GM21737 (cell line): ENCODE measurements at regions not wholly inside any gene's neighbourhood (a gene's known extent, or its start where the extent isn't known, plus 50 kb on each side); places are given as distances from the start of the nearest gene placed in this dataset.

Experiments
- ATAC-seq: cut with Tn5 transposase; IDR thresholded peaks from one replicate; pipeline ENCODE4 v1.9.1; 2021; ENCODE audit warnings: mild to moderate bottlenecking, moderate library complexity; ENCODE audit not compliant: unreplicated experiment

DNA sequence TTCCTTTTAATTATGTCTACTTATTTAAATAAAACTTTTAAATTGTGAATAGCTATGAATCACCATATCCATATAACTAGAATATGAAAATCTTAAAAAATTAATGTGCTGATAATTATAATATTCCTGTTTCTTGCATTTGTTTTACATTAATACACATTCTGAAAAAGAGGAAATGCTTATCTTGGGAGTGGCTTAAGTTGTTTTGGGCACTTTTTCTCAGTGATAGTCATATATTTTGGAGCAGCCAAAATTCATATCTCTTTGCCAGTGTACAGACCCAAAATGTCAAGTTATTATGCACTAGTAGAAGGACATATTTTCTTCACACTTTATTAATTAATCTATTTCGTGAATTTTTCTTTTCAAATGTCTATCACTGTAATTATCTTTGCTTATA, 838.5 kb downstream of the USP25 start:
- no peak for ATAC-seq

DNA sequence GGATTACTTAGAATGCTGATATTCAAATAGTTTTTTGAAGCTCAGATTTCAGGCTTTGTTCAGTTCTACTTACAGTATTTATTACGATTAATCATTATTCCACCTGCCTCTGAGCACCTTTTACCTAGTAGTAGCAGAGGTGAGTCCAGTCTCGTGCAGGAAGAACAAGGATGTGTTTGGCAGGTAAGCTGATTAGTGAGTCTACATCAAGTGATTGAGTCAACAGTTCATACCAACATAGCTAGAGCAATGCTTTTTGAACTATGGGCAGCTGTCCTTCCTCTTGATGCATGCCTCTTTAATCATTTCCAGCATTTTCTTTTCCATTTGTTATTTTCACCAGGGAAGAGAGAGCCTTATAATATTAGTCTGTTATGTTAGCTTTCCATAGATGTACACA, 838.9 kb downstream of the USP25 start:
- no peak for ATAC-seq

DNA sequence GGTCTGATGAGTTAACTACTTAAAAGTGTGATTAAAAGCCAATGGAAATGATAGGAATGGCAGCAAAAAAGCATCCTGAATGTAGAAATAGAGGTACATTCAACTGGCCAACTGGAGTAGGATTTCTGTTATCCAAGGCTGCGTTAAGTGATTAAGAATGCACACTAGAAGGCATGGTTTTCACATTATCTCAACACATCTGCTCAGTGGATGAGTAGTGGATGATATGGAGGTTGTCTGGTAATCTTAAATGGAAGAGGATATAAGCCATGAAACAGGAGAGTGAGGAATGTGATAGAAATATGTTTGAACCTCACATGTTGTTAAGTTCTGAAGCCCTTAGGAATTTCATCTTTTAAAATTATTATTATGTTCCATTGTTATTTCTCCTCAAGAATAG, 839.9 kb downstream of the USP25 start:
- ATAC-seq, result no peak

DNA sequence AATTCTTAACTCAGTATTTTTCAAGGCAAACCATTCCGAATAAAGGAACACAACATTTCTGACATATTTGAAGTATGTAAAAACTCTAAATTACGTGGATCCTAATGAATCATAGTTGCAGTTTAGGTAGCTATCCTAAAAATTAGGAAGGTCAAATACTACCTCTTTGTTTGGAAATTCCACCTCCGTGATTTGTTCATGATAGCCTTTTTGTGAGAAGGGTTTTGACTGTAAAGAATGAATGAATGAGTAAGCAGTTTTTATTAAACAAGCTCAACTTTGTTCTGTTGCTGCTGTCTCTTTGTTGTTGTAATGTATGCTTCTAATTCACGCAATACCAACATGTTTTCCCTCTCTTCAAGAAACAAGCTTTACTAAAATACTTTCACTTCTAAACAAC, 840.4 kb downstream of the USP25 start:
- ATAC-seq, result no peak

DNA sequence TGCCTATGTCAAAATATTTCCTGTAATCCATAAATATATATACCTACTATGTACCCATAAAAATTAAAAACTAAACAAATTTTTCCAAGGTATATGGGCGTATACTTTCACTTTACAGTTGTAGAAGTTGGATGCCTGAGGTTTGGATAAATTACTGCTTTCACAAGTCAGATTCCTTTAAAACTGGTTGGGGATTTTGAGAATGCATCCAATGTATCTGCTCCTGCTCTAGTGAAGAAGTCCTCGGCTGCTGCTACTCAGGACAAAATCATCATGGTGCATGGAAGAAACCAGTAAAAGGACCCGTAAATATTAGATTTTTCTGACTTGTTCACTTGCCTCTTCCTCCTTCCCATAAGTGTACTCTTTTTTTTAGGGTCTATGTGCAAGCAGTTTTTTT, 841.1 kb downstream of the USP25 start:
- ATAC-seq, result no peak

DNA sequence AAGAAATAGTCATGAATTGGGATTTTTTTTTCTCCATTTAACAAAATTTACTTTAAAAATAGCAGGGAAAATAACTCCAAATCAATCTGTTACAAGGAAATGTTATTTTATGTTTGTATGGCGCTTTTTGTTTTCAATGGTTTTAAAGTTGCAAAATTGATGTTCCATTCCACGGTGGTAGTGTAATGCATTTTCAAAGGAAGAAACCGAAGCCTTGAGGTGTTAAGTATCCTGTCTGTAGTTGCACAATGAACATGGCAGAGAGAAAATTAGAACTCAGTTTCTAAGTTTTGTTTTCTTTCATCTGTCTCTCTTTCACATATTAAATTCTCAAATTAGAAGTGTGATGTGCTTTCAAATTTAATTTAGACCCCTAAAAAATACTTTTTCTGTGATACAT, 841.8 kb downstream of the USP25 start:
- ATAC-seq, result no peak

DNA sequence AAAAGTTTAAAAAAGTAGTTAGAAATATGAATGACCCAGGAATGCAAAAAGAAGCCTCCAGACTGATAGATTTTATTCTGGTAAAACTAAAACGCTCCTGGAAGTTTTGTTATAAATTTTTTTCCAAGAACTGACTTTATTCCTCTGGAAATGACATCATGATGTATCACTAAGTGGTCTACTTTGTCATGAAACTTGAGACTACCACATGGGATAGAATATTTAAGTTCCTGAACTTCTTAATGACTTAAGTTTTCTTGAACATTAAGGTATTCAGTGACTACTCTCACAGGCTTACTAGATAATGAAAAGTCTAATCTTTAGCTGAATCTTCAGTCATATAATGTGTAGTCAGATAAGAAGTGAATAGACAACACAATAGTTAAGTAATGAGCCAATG, 842.2 kb downstream of the USP25 start:
- ATAC-seq, result no peak

DNA sequence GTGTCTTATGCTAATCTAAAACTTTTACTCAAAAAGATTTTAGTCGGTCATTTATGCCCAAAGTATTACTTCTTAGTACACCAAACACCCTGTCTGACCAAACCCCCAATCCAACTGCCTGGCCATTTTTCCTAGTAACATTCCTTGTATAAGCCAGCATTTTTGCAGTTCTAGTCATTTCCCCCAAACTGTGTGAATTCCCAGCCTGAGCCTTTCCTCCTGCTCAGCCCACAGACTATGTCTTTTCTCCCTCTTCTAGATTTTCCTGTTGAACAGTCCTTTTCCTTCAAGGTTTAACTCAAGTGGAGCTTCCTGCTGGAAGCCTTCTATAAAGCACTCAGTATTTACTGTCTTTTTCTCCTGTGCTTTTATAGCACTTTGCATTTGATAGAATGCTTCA, 843.8 kb downstream of the USP25 start:
- ATAC-seq, result no peak

GRCh38 chr21:16577975-16578374, 848.2 kb downstream of the USP25 start:
- ATAC-seq, result no peak

- no peak for ATAC-seq
Measured at GRCh38 chr21:16578912-16579311, 849.1 kb downstream of the USP25 start.

GRCh38 chr21:16579538-16579937, 849.8 kb downstream of the USP25 start:
- no peak for ATAC-seq

- no peak for ATAC-seq
Measured at GRCh38 chr21:16580661-16581060, 850.9 kb downstream of the USP25 start.

GRCh38 chr21:16583556-16583955, 853.8 kb downstream of the USP25 start:
- no peak for ATAC-seq

DNA sequence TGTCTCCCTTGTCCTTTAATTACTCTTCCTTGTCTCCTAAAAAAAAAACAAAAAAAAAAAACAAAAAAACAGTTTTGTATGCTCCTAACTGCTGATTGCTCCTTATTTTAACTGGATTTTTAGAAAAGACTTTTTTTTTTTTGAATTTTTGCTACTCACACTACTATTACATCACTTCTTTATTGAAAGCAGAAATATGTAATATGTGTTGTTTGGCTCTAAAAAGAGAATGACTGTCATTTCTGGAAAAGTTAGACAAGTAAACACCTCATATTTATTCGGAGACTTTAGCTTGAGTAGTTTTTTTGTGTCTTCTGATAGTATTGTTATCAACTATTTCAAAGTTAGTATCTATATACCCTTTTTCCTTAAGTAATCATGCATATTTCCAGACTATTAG, 855.0 kb downstream of the USP25 start:
- ATAC-seq, result no peak

GRCh38 chr21:16585896-16586295, 856.1 kb downstream of the USP25 start:
- ATAC-seq, result no peak

DNA sequence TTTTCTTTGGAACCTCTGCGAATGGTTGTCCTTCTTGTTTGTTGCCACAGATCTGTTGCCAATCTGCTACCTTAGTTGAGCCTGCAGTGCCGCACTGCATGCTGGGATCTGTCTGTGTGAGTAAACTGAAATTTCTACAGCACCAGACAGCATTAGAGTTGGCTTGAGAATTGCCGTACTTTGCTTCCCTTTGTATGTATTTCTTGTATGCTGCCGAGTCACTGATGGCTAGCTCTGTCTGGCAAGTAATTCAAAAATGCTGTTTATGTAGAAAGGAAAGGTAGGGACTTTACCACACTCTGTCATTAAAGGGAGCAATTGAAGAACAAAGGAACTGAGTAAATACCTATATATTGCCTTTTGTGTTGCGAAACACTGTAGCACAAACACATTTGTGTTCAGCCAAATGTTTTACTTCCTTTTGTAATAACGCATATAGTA, 857.4 kb downstream of the USP25 start:
- no peak for ATAC-seq

DNA sequence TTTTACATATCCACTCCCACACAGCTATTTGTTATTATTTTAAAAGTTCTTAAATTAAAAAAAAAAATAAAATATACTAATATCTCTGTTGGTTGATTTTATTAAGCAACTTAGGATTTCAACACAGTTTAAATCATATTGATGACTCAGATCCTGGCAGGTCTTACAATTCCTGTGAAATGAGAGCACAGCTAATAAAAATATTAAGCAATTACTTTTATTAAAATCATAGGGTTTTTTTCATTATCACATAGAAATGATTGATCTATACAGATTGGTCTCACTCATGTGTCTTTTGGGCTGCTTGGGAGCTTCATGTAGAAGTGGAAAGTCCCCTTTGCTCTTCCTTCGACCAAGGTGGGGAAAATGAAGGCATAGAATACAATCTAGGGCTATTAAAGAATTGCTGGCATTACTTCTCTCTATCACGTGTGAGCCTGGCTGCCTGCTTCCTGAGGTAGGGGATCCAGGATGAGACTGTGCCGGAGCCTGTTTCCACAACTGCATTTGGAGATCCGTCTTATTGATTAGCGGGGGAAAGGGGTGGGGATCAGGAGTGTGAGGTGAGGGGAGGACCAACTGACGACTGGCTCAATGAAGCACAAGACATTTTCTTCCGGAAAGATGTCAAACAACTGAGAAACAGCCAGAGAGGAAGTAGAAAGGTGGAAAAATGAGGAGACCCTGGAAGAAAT, 858.0 kb downstream of the USP25 start:
- ATAC-seq, result no peak

DNA sequence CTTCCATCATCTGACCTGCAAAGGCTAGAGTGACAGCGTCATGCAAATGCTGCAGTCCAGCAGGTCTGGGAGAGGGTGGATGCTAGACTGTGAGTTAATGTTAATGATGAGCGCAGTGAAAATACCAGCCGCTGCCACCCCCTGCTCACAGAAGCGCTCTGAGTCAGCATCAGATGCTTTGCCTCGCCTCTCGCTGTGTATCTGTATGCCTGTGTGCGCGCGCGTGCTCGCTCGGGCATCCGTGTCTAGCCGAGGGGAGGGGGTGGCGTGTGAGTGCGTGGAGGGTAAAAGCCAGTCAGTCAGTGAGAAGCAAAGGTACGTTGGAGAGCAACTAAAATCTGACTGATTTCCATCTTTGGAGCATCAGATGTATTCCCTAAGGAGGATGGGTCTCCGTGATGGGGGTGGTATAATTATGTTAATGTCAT, 858.7 kb downstream of the USP25 start:
- ATAC-seq, result no peak

DNA sequence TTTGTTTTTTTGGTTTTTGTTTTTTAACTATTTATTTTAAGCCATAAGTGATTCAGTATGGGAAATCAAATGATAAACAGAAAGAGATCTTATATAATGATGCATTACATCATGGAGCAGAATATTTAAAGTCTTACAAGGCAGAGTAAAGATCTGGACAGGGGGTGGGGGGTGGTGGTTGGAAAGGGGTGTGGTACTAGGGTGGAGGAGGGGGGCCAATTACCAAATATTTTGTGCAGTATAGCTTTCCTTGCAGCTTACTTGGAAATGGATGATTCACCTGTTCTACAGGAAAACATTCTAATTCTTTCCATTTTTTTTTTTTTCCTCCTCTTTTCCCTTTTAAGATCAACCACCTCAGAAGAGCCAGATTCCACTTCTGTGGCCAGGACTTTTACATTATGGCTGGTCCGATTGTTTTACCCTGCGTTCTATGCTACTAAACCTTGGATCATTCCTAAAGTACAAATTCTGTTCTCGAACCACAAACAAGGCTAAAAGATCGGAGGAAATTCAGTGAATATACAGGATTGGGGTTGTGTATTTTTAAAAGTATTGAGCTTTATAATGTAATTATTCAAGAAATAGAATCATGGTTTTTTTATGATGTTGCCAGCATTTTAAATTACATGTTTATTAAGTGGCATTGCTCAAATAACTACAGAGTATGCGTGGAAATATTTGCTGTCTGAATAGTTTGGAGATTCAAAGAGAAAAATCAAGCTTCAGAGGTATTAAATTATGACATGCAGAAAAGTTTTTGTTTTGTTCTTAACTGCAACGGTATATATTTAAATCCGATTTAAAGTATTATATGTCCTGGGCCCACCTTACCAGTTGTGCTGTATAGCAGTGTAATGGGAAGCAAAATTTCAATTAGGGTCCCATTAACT, 859.5 kb downstream of the USP25 start:
- ATAC-seq, result no peak

DNA sequence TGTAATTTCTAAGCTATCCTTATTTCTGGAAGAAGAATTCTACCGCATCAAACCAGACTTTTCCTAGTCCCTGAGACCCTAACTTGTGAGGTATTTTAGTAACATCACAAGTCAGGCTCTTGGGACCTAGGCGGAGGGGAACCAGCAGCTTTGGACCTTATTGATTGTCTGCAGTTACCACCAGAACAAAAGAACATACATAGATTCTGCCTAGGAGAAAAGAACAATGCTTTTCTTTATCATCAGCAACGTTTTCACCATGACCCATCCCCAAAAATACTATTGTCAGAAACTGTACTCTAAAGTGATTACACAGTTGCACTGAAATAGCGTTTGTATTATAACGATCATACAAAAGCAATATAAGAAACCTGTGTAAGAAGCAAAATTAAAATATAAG, 860.4 kb downstream of the USP25 start:
- no peak for ATAC-seq

- ATAC-seq, result no peak
Measured at GRCh38 chr21:16590641-16591292, 861.0 kb downstream of the USP25 start.

GRCh38 chr21:16592381-16592780, 862.6 kb downstream of the USP25 start:
- ATAC-seq, result no peak
